MG63 (cell line): ENCODE measurements at regions not wholly inside any gene's neighbourhood (a gene's known extent, or its start where the extent isn't known, plus 50 kb on each side); places are given as distances from the start of the nearest gene placed in this dataset.

Source experiments
- DNase-seq: peaks from one replicate; pipeline ENCODE4 v3.0.0-alpha.2; 2020
- H3K27me3 ChIP-seq: fragments of 250-450 bp; sonication (Bioruptor Pico); 2 replicates; pipeline ENCODE4 v1.5.1; 2020; ENCODE audit warnings: mild to moderate bottlenecking, moderate library complexity
- H3K36me3 ChIP-seq: fragments of 250-450 bp; sonication (Bioruptor Pico); 2 replicates; pipeline ENCODE4 v1.5.1; 2020; ENCODE audit warnings: mild to moderate bottlenecking, moderate library complexity
- H3K4me3 ChIP-seq: fragments of 250-450 bp; sonication (Bioruptor Pico); 2 replicates; pipeline ENCODE4 v1.5.1; 2020; ENCODE audit warnings: mild to moderate bottlenecking, moderate library complexity
- H3K9me3 ChIP-seq: fragments of 250-450 bp; sonication (Bioruptor Pico); 2 replicates; pipeline ENCODE4 v1.5.1; 2020; ENCODE audit warnings: mild to moderate bottlenecking, moderate library complexity

DNA sequence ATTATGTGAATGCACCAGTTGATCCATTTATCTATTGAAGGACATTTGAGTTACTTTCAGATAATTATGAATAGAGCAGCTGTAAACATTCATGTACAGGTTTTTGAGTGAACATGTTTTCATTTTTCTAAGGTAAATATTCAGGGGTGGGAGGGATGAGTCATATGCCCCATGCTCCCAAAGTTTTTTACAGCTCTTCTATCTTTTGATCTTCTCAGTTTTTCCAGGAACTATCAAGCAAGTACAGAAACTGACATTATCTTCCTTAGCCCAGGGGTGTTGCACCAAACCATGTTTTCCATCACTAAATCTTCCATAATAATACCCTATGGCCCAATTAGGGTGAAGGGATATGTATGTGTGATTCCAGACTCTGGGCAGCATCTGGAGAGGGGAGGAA is 384.5 kb downstream of the EMP1 start:
- H3K27me3 ChIP-seq = no peaks in the 10 kb centered on the region
- no peaks in the 10 kb centered on the region for H3K9me3 ChIP-seq
- no peak overlapping the region for H3K4me3 ChIP-seq
- no peaks in the 10 kb centered on the region for H3K36me3 ChIP-seq
- DNase-seq = no peak

GRCh38 chr12:13580206-13580605 is 383.7 kb downstream of the EMP1 start:
- H3K4me3 ChIP-seq = no peak overlapping the region
- H3K27me3 ChIP-seq = no peaks in the 10 kb centered on the region
- no peaks in the 10 kb centered on the region for H3K9me3 ChIP-seq
- H3K36me3 ChIP-seq = no peaks in the 10 kb centered on the region
- DNase-seq = no peak

DNA sequence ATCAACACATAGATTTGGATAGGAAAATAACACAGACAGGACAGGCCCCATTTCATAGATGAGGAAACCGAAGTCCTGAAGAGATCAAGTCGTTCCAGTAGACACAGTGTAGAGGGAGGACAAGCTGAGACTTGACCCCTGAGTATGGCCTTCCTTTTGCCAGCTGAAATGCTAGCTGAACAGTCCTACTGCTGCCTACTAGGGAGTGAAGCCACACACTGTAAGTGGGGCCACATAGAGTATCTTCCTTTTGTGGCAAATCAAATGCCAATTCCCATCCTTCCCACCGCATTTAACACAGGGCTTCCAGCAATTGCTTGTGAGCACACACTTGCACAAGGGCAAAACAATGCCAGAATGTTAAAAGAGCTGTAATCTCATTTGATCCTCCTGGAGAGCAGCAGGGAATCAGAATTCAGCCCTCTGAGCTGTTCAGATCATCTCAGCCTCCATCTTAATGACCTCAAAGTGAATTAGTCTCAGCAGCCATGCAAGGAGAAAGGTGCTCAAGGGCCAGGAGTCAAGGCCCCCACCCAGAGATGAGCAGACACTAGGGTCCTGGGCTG is 380.5 kb downstream of the EMP1 start:
- Histone ChIP-seq H3K4me3 (no peak overlapping the region), H3K36me3 (no peaks in the 10 kb centered on the region), H3K9me3 (no peaks in the 10 kb centered on the region), H3K27me3 (no peaks in the 10 kb centered on the region)
- no peak for DNase-seq

GRCh38 chr12:13573698-13574321 is 377.3 kb downstream of the EMP1 start:
- H3K4me3 ChIP-seq = no peak overlapping the region
- no peaks in the 10 kb centered on the region for H3K9me3 ChIP-seq
- peak; percentile 61 for DNase-seq

GRCh38 chr12:13571035-13571434 is 374.5 kb downstream of the EMP1 start:
- no peak for DNase-seq
- H3K27me3 ChIP-seq = no peaks in the 10 kb centered on the region
- no peak overlapping the region for H3K4me3 ChIP-seq
- H3K9me3 ChIP-seq = no peaks in the 10 kb centered on the region
- no peaks in the 10 kb centered on the region for H3K36me3 ChIP-seq

More at GRCh38 chr12:13573698-13574321, 377.3 kb downstream of the EMP1 start:
- no peaks in the 10 kb centered on the region for H3K27me3 ChIP-seq
- H3K36me3 ChIP-seq = no peaks in the 10 kb centered on the region

GRCh38 chr12:13570005-13570694 is 373.6 kb downstream of the EMP1 start:
- no peak for DNase-seq

DNA sequence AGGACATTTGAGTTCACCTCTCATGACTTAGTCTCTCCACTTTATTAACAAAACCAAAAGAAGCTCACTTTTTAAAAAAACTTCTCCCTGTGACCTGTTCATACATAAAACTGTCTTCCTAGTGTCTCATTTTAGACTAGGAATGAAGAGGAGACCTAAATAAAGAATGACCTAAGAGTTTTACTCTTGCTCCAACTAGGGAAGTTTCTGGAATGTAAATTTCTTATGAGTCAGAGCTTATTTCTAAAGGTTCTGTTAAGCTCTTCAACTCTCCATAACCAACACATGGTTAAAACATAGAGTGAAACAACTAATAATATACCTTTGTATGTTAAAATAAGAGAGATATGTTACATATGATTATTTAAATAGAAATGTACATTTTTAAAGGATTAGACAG is 369.8 kb downstream of the EMP1 start:
- no peaks in the 10 kb centered on the region for H3K9me3 ChIP-seq
- no peaks in the 10 kb centered on the region for H3K36me3 ChIP-seq
- DNase-seq = no peak
- no peak overlapping the region for H3K4me3 ChIP-seq
- no peaks in the 10 kb centered on the region for H3K27me3 ChIP-seq

More at GRCh38 chr12:13570005-13570694, 373.6 kb downstream of the EMP1 start:
- H3K4me3 ChIP-seq = no peak overlapping the region
- no peaks in the 10 kb centered on the region for H3K9me3 ChIP-seq
- H3K27me3 ChIP-seq = no peaks in the 10 kb centered on the region
- no peaks in the 10 kb centered on the region for H3K36me3 ChIP-seq

GRCh38 chr12:13564266-13564810 is 367.8 kb downstream of the EMP1 start:
- DNase-seq = no peak
- H3K36me3 ChIP-seq = no peaks in the 10 kb centered on the region

DNA sequence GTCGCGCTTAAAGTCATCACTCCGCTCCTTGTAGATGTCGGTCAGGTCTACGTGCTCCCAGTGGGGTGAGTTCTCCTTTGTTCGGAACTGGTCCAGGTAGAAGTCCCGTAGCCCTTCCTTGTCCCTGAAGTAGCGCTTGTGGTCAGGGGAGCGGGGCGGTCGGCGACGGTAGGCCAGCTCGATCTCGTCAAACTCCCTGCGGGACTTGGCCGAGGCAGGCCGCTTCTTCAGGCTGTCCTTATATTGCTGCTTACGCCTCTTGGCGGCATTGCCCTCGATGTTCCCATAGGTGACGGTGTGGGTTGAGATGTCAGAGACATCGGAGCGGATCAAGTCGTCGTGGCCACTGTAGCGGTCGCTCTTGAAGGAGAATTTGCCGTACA is 367.2 kb downstream of the EMP1 start:
- no peaks in the 10 kb centered on the region for H3K27me3 ChIP-seq
- H3K4me3 ChIP-seq = no peak overlapping the region
- no peaks in the 10 kb centered on the region for H3K36me3 ChIP-seq
- no peak for DNase-seq
- no peaks in the 10 kb centered on the region for H3K9me3 ChIP-seq

More at GRCh38 chr12:13564266-13564810, 367.8 kb downstream of the EMP1 start:
- Histone ChIP-seq H3K27me3 (no peaks in the 10 kb centered on the region), H3K4me3 (no peak overlapping the region), H3K9me3 (no peaks in the 10 kb centered on the region)

- H3K27me3 ChIP-seq = no peaks in the 10 kb centered on the region
- H3K9me3 ChIP-seq = no peaks in the 10 kb centered on the region
- no peak for DNase-seq
- no peaks in the 10 kb centered on the region for H3K36me3 ChIP-seq
- H3K4me3 ChIP-seq = no peak overlapping the region
These were observed 366.6 kb downstream of the EMP1 start for GRCh38 chr12:13562915-13563742.

GRCh38 chr12:13561923-13562322 is 365.4 kb downstream of the EMP1 start:
- Histone ChIP-seq H3K4me3 (no peak overlapping the region), H3K27me3 (no peaks in the 10 kb centered on the region), H3K36me3 (no peaks in the 10 kb centered on the region), H3K9me3 (no peaks in the 10 kb centered on the region)
- DNase-seq = no peak

DNA sequence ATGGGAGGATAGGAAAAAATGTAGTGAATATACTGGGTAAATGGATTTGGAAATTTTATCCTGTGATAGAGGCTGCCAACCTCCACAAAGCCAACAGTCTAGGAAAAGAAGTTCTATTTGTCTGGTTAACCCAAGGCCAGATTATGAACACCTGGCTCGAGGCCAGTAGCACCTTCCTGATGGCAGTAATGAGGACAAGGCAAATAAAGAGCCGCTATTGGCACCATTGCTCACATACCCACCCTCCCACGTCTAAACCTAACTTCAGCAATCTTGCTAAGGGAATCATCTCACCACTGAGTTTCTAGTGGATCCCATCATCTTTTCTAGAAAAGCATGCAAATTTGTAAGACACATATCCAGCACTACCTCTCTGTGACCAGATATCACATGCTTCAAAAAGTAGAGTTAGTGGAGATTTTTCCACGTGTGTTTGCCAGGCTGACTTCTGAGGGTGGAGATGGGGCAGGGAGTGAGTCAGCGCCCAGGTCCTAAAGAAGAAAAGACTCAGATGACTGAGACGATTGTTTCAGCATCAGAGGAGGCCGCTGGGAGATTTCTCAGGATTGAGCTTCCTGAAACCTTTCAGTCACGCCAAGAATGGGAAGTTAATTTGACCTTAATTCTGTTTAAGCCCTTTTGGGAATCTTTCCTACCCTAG is 362.9 kb downstream of the EMP1 start:
- DNase-seq = no peak
- Histone ChIP-seq H3K27me3 (no peaks in the 10 kb centered on the region), H3K36me3 (no peaks in the 10 kb centered on the region), H3K4me3 (no peak overlapping the region), H3K9me3 (no peaks in the 10 kb centered on the region)

DNA sequence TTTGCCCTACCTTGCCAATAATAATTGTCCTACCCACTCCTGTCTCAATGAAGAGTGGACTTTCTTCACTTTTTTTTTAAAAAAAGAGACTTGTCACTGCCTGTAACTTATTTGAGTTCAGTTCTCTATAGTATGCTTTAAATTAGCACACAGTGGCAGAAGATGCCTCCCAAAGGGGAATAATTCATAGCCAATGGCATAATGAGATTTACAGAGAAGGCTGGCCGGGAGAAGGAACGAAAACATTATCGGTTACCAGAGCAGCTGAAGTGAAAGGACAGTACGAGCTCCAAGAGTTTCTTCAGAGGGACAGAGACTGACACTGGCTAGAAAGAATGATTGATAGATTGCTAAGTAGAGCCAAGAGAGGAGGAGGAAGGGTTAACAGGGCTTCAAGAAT is 356.3 kb downstream of the EMP1 start:
- Histone ChIP-seq H3K9me3 (no peaks in the 10 kb centered on the region), H3K36me3 (no peaks in the 10 kb centered on the region), H3K27me3 (peaks cover 3% of the 10 kb centered on the region; the same call in 1 of the 2 replicates), H3K4me3 (no peak overlapping the region)
- DNase-seq = no peak

GRCh38 chr12:13547283-13547682 is 350.8 kb downstream of the EMP1 start:
- H3K9me3 ChIP-seq = no peaks in the 10 kb centered on the region
- H3K36me3 ChIP-seq = no peaks in the 10 kb centered on the region
- no peak overlapping the region for H3K4me3 ChIP-seq
- no peaks in the 10 kb centered on the region; the same call in 1 of the 2 replicates for H3K27me3 ChIP-seq
- no peak for DNase-seq

GRCh38 chr12:13546231-13546630 is 349.7 kb downstream of the EMP1 start:
- Histone ChIP-seq H3K9me3 (no peaks in the 10 kb centered on the region), H3K27me3 (no peaks in the 10 kb centered on the region; the same call in 1 of the 2 replicates), H3K4me3 (no peak overlapping the region), H3K36me3 (no peaks in the 10 kb centered on the region)
- DNase-seq = no peak

- Histone ChIP-seq H3K4me3 (no peak overlapping the region), H3K27me3 (peaks cover 8% of the 10 kb centered on the region), H3K9me3 (no peaks in the 10 kb centered on the region), H3K36me3 (no peaks in the 10 kb centered on the region)
- DNase-seq = no peak
These were observed 342.5 kb downstream of the EMP1 start for GRCh38 chr12:13539051-13539450.
